ENCODE measurements at regions not wholly inside any gene's neighbourhood (a gene's known extent, or its start where the extent isn't known, plus 50 kb on each side); places are given as distances from the start of the nearest gene placed in this dataset.
"Not testable (repeated sequence)": the region's sequence is repeated elsewhere in the genome, so short reads cannot be mapped to it uniquely, and the experiment has no call there.

- TF ChIP-seq CTCF (IDR thresholded peaks at IDR 0.05; ENCODE audit: insufficient read depth, low read length, poor library complexity, severe bottlenecking) = no peak
- Histone ChIP-seq H3K4me3 (replicated peaks; ENCODE audit: low read depth, low read length) (no peak overlapping the region), H3K27me3 (replicated peaks; ENCODE audit: control insufficient read depth, insufficient read depth, low read length) (no peaks in the 10 kb centered on the region), H3K36me3 (ENCODE audit: control insufficient read depth, insufficient read depth, low read length) (no peaks in the 10 kb centered on the region)
- no peak for DNase-seq (ENCODE audit: extremely low read depth, insufficient read length)
Measured at GRCh38 chr18:75714766-75715165, 287.3 kb upstream of the SMIM21 start.

GRCh38 chr18:75712124-75712867 lies 284.8 kb upstream of the SMIM21 start:
- not testable (repeated sequence) for H3K36me3 ChIP-seq (ENCODE audit: control insufficient read depth, insufficient read depth, low read length); DNase-seq (ENCODE audit: extremely low read depth, insufficient read length); H3K4me3 ChIP-seq (replicated peaks; ENCODE audit: low read depth, low read length); H3K27me3 ChIP-seq (replicated peaks; ENCODE audit: control insufficient read depth, insufficient read depth, low read length)

- no peak for DNase-seq (ENCODE audit: extremely low read depth, insufficient read length)
- no peaks in the 10 kb centered on the region for H3K36me3 ChIP-seq (ENCODE audit: control insufficient read depth, insufficient read depth, low read length)
- no peaks in the 10 kb centered on the region for H3K27me3 ChIP-seq (replicated peaks; ENCODE audit: control insufficient read depth, insufficient read depth, low read length)
- no peak overlapping the region for H3K4me3 ChIP-seq (replicated peaks; ENCODE audit: low read depth, low read length)
- no peak for TF ChIP-seq CTCF (IDR thresholded peaks at IDR 0.05; ENCODE audit: insufficient read depth, low read length, poor library complexity, severe bottlenecking)
Measured at GRCh38 chr18:75700561-75700960, 273.1 kb upstream of the SMIM21 start.

- Histone ChIP-seq H3K27me3 (replicated peaks; ENCODE audit: control insufficient read depth, insufficient read depth, low read length) (no peaks in the 10 kb centered on the region), H3K4me3 (replicated peaks; ENCODE audit: low read depth, low read length) (no peak overlapping the region), H3K36me3 (ENCODE audit: control insufficient read depth, insufficient read depth, low read length) (no peaks in the 10 kb centered on the region)
- DNase-seq (ENCODE audit: extremely low read depth, insufficient read length) = no peak
- TF ChIP-seq CTCF (IDR thresholded peaks at IDR 0.05; ENCODE audit: insufficient read depth, low read length, poor library complexity, severe bottlenecking) = no peak
Measured at GRCh38 chr18:75698861-75699260, 271.4 kb upstream of the SMIM21 start.

- no peak for TF ChIP-seq CTCF (IDR thresholded peaks at IDR 0.05; ENCODE audit: insufficient read depth, low read length, poor library complexity, severe bottlenecking)
Measured at GRCh38 chr18:75697493-75697892, 270.0 kb upstream of the SMIM21 start.

GRCh38 chr18:75696391-75696790 lies 268.9 kb upstream of the SMIM21 start:
- DNase-seq (ENCODE audit: extremely low read depth, insufficient read length) = no peak
- Histone ChIP-seq H3K27me3 (replicated peaks; ENCODE audit: control insufficient read depth, insufficient read depth, low read length) (no peaks in the 10 kb centered on the region), H3K4me3 (replicated peaks; ENCODE audit: low read depth, low read length) (no peak overlapping the region), H3K36me3 (ENCODE audit: control insufficient read depth, insufficient read depth, low read length) (no peaks in the 10 kb centered on the region)
- TF ChIP-seq CTCF (IDR thresholded peaks at IDR 0.05; ENCODE audit: insufficient read depth, low read length, poor library complexity, severe bottlenecking) = no peak

More at GRCh38 chr18:75697493-75697892, 270.0 kb upstream of the SMIM21 start:
- no peak for DNase-seq (ENCODE audit: extremely low read depth, insufficient read length)
- Histone ChIP-seq H3K36me3 (ENCODE audit: control insufficient read depth, insufficient read depth, low read length) (no peaks in the 10 kb centered on the region), H3K27me3 (replicated peaks; ENCODE audit: control insufficient read depth, insufficient read depth, low read length) (no peaks in the 10 kb centered on the region), H3K4me3 (replicated peaks; ENCODE audit: low read depth, low read length) (no peak overlapping the region)
